ENCODE measurements at regions not wholly inside any gene's neighbourhood (a gene's known extent, or its start where the extent isn't known, plus 50 kb on each side); places are given as distances from the start of the nearest gene placed in this dataset.

GRCh38 chr6:43891072-43891870, 121.3 kb downstream of the VEGFA start:
- Histone ChIP-seq H3K9me3 (ENCODE audit: insufficient read depth, low read depth, low read length) (no peaks in the 10 kb centered on the region), H2AFZ (ENCODE audit: low read length) (no peak overlapping the region), H3K79me2 (ENCODE audit: insufficient read depth, low read length) (no peaks in the 10 kb centered on the region), H3K9me2 (replicated peaks; ENCODE audit: low read depth, low read length) (no peaks in the 10 kb centered on the region), H3F3A (ENCODE audit: low read depth) (no peaks in the 10 kb centered on the region), H3K4me2 (ENCODE audit: low read depth, low read length, poor library complexity, severe bottlenecking) (peak overlapping the region; percentile 16), H3K4me3 (ENCODE audit: low read length, poor library complexity, severe bottlenecking) (no peak overlapping the region), H3K36me3 (ENCODE audit: insufficient read depth, low read length) (no peaks in the 10 kb centered on the region), H3K9ac (ENCODE audit: low read depth, low read length, poor library complexity, severe bottlenecking) (no peak overlapping the region), H3K4me1 (ENCODE audit: insufficient read depth, low read length, poor library complexity, severe bottlenecking) (peaks cover 6% of the 10 kb centered on the region), H3K27me3 (ENCODE audit: insufficient read depth, low read length, poor library complexity, severe bottlenecking) (no peaks in the 10 kb centered on the region), H4K20me1 (ENCODE audit: insufficient read depth, low read length, poor library complexity, severe bottlenecking) (no peaks in the 10 kb centered on the region)
- TF ChIP-seq CTCF (conservative IDR thresholded peaks at IDR 0.05; ENCODE audit: low read length) (no peak), EZH2phosphoT487 (IDR thresholded peaks at IDR 0.05; ENCODE audit: borderline replicate concordance) (no peak)

GRCh38 chr6:43890197-43891062, 120.4 kb downstream of the VEGFA start:
- Histone ChIP-seq H3F3A (ENCODE audit: low read depth) (no peaks in the 10 kb centered on the region), H3K4me2 (ENCODE audit: low read depth, low read length, poor library complexity, severe bottlenecking) (peak overlapping the region; percentile 16), H2AFZ (ENCODE audit: low read length) (no peak overlapping the region)

More at GRCh38 chr6:43890197-43891062, 120.4 kb downstream of the VEGFA start:
- Histone ChIP-seq H4K20me1 (ENCODE audit: insufficient read depth, low read length, poor library complexity, severe bottlenecking) (no peaks in the 10 kb centered on the region), H3K9me2 (replicated peaks; ENCODE audit: low read depth, low read length) (no peaks in the 10 kb centered on the region), H3K36me3 (ENCODE audit: insufficient read depth, low read length) (no peaks in the 10 kb centered on the region), H3K4me1 (ENCODE audit: insufficient read depth, low read length, poor library complexity, severe bottlenecking) (peaks cover 6% of the 10 kb centered on the region), H3K27me3 (ENCODE audit: insufficient read depth, low read length, poor library complexity, severe bottlenecking) (no peaks in the 10 kb centered on the region), H3K9me3 (ENCODE audit: insufficient read depth, low read depth, low read length) (no peaks in the 10 kb centered on the region), H3K79me2 (ENCODE audit: insufficient read depth, low read length) (no peaks in the 10 kb centered on the region), H3K9ac (ENCODE audit: low read depth, low read length, poor library complexity, severe bottlenecking) (no peak overlapping the region), H3K4me3 (ENCODE audit: low read length, poor library complexity, severe bottlenecking) (no peak overlapping the region)
- no peak for TF ChIP-seq CTCF (conservative IDR thresholded peaks at IDR 0.05; ENCODE audit: low read length)
- TF ChIP-seq EZH2phosphoT487 (IDR thresholded peaks at IDR 0.05; ENCODE audit: borderline replicate concordance) = no peak
